Mucosa of descending colon (tissue), 3 donors: ENCODE measurements at regions not wholly inside any gene's neighbourhood (a gene's known extent, or its start where the extent isn't known, plus 50 kb on each side); places are given as distances from the start of the nearest gene placed in this dataset.

Experiments used
- ATAC-seq: fragments of 200-7000 bp; cut with Tn5 transposase; one replicate; pipeline ENCODE4 v1.9.1; 2020; ENCODE audit warnings: mild to moderate bottlenecking, moderate library complexity
- DNase-seq, 3 donors: peaks; one replicate each; pipeline ENCODE4 v3.0.0-alpha.2; 2020
- H3K36me3 ChIP-seq: fragments of 200-600 bp; one replicate; pipeline ENCODE4 v1.8.0; 2021; ENCODE audit warnings: low read depth, mild to moderate bottlenecking
- H3K4me1 ChIP-seq: fragments of 200-600 bp; one replicate; pipeline ENCODE4 v1.8.0; 2021; ENCODE audit warnings: low read depth, mild to moderate bottlenecking
- H3K4me3 ChIP-seq: fragments of 200-600 bp; one replicate; pipeline ENCODE4 v1.8.0; 2021; ENCODE audit warnings: mild to moderate bottlenecking
- H3K9me3 ChIP-seq: fragments of 200-600 bp; one replicate; pipeline ENCODE4 v1.8.0; 2021; ENCODE audit warnings: mild to moderate bottlenecking
- intact Hi-C, 2 donors: fragments of 100-400 bp; cut with DNase I in 1 of 2; cut with micrococcal nuclease in 1 of 2; formaldehyde crosslinking; loops; one replicate each; pipeline versions ENCODE4 v1.11.0 to v1.11.1; 2022; cut with DNase I, micrococcal nuclease
- TF ChIP-seq, protein P1 (sequence below): fragments of 200-600 bp; IDR thresholded peaks from one replicate; pipeline ENCODE4 v1.8.0; 2022; ENCODE audit warnings: antibody characterized with exemption, mild to moderate bottlenecking
- donor health status: DM: no; HTN: no; CAD: no; lungs with moderate emphysema.
- donor health status: DM: no; HTN: no; CAD: no.
- donor health status: DM: no; HTN: yes; CAD: no.

DNA sequence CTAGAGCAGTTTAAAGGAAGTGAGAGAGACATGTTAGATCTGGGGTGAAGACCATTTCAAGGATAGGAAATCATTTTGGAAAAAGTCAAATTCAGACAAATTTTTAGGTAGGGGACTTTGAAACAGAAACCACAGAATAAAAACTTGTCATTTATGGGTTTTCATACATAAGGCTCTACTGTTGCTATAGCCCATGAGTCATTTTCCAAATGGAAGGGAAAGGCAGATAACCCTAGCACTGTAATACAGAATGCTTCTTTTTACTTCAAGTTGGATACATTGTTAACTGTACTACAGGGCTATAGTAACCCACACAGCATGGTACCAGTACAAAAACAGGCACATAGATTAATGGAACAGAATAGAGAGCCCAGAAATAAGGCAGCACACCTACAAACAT is 455.4 kb downstream of the EBF1 start:
- no peak overlapping the region for H3K4me3 ChIP-seq
- H3K36me3 ChIP-seq = no peaks in the 10 kb centered on the region
- no peaks in the 10 kb centered on the region for H3K9me3 ChIP-seq
- intact Hi-C loops = no loop called here
- H3K4me1 ChIP-seq = no peaks in the 10 kb centered on the region
- TF ChIP-seq, protein P1, sequence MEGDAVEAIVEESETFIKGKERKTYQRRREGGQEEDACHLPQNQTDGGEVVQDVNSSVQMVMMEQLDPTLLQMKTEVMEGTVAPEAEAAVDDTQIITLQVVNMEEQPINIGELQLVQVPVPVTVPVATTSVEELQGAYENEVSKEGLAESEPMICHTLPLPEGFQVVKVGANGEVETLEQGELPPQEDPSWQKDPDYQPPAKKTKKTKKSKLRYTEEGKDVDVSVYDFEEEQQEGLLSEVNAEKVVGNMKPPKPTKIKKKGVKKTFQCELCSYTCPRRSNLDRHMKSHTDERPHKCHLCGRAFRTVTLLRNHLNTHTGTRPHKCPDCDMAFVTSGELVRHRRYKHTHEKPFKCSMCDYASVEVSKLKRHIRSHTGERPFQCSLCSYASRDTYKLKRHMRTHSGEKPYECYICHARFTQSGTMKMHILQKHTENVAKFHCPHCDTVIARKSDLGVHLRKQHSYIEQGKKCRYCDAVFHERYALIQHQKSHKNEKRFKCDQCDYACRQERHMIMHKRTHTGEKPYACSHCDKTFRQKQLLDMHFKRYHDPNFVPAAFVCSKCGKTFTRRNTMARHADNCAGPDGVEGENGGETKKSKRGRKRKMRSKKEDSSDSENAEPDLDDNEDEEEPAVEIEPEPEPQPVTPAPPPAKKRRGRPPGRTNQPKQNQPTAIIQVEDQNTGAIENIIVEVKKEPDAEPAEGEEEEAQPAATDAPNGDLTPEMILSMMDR = no peak
- ATAC-seq = no peak
- DNase-seq = no peak

DNA sequence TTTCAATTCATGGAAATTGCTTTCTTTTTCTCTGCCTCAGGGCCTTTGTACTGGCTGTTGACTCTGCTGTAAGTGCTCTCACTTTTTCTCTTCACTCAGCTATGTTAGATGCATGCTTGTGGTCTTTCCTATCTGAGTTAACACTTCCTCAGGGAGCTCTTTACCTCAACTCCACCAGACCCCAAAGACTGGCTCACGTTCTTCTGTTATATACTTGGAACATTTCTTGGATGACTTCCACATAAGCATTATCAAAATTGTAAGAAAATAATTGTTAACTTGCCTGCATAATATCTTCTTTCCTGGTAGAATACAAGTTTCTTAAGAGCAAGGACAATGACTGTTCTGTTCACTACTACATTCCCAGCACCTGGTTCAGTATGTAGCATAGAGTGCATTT is 455.9 kb downstream of the EBF1 start:
- Histone ChIP-seq H3K9me3 (no peaks in the 10 kb centered on the region), H3K4me3 (no peak overlapping the region), H3K4me1 (no peaks in the 10 kb centered on the region), H3K36me3 (no peaks in the 10 kb centered on the region)
- intact Hi-C loops = no loop called here
- DNase-seq = no peak
- ATAC-seq = no peak
- TF ChIP-seq, protein P1 = no peak

DNA sequence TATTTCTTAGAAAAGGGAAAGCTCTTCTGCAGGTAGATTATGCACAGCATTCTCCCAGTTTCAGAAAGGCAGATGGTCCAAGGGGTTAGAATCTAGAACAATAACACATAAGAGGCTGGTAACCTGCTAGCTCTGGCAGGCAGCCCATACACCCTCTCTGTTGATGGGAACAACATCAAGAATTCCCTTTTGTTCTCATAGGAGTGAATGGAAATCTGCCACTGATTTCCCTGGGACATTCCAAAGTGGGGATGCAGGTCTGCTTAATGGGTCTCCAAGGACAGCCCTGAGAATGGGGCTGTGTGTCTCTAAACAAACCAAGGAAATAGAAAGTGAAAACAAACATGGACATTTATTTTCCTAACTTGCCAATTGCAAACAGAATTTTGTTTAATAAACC is 456.8 kb downstream of the EBF1 start:
- Histone ChIP-seq H3K4me1 (no peaks in the 10 kb centered on the region), H3K4me3 (no peak overlapping the region), H3K9me3 (no peaks in the 10 kb centered on the region), H3K36me3 (no peaks in the 10 kb centered on the region)
- DNase-seq = no peak
- TF ChIP-seq, protein P1 = no peak
- intact Hi-C loops = no loop called here
- no peak for ATAC-seq

DNA sequence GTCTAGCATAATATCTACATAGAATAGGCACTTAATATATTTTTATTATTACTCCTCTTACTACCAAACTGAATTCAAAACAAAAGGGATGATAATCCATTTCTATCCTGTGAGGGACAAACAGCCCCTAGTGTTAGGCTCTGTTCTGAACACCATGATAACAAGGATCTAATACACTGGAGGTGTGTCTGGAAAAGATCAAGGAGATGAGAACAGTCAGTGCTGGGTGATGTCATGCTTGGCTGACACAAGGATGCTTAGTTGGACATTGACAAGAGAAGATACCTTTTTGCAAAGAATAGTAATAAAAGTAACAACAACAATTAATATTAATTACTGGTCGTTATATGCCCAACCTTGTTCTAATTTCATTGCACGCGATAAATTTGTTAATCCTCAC is 458.7 kb downstream of the EBF1 start:
- intact Hi-C loops = no loop called here
- TF ChIP-seq, protein P1 = no peak
- no peaks in the 10 kb centered on the region for H3K36me3 ChIP-seq

DNA sequence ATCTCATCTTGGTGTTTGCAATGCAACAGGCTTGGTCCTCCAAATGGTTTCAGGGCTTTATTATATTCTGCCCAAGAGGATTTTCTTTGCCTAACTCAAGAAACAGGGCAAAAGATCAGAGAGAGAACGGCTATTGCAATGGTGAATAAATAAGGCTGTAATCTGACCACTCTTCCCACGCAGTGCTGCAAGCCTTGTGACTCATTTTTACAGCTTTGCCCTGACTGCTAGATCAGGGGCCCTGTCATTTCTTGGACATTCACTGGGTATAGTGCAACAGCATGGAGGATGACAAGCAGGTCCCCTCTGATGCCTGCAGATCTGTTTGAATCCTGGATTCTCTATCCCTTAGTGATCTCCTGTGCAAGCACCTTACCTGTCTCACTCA is 459.1 kb downstream of the EBF1 start:
- TF ChIP-seq, protein P1 = no peak
- no peaks in the 10 kb centered on the region for H3K9me3 ChIP-seq
- ATAC-seq (no peak), DNase-seq (no peak)
- no peaks in the 10 kb centered on the region for H3K4me1 ChIP-seq
- intact Hi-C loops = no loop called here
- no peaks in the 10 kb centered on the region for H3K36me3 ChIP-seq
- no peak overlapping the region for H3K4me3 ChIP-seq

More for the DNA sequence above, 458.7 kb downstream of the EBF1 start:
- Histone ChIP-seq H3K9me3 (no peaks in the 10 kb centered on the region), H3K4me3 (no peak overlapping the region), H3K4me1 (no peaks in the 10 kb centered on the region)
- ATAC-seq (no peak), DNase-seq (no peak)

DNA sequence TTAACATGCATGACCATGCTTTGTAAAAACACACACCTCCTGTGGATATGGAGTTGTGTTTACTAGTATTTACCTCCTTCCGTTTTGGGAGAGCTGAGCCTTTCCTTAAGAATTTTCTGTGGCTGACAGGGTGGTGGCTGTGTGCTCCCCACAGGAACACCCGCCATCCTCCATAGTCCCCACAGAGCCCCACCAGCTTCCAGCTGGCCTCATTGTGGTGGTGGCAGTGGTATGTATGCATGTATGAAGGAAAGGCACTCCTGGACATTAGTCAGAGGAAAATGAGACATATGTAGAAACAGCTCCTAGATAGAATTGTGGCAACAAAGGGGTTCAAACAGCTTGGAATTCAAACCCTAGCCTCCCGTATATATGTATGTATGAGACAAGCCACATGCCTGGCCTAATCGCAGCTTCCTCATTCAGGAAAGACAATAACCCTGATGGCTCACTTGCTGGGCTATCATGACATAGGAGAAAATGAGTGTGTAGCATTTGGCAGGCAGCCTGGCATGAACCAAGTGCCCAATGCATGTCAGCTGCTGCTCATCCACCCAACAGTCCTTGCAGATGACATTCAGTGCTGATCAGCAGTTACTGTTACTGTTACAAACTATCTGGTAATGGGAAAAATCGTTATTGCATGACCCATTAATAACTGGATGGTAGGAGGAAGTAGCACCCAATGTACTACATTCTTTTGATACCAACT is 459.7 kb downstream of the EBF1 start:
- ATAC-seq (no peak), DNase-seq (no peak)
- intact Hi-C loops = no loop called here
- Histone ChIP-seq H3K36me3 (no peaks in the 10 kb centered on the region), H3K4me3 (no peak overlapping the region), H3K9me3 (no peaks in the 10 kb centered on the region), H3K4me1 (no peaks in the 10 kb centered on the region)
- TF ChIP-seq, protein P1 = no peak
